ENCODE measurements at regions not wholly inside any gene's neighbourhood (a gene's known extent, or its start where the extent isn't known, plus 50 kb on each side); places are given as distances from the start of the nearest gene placed in this dataset.
"Not testable (repeated sequence)": the region's sequence is repeated elsewhere in the genome, so short reads cannot be mapped to it uniquely, and the experiment has no call there.

DNA sequence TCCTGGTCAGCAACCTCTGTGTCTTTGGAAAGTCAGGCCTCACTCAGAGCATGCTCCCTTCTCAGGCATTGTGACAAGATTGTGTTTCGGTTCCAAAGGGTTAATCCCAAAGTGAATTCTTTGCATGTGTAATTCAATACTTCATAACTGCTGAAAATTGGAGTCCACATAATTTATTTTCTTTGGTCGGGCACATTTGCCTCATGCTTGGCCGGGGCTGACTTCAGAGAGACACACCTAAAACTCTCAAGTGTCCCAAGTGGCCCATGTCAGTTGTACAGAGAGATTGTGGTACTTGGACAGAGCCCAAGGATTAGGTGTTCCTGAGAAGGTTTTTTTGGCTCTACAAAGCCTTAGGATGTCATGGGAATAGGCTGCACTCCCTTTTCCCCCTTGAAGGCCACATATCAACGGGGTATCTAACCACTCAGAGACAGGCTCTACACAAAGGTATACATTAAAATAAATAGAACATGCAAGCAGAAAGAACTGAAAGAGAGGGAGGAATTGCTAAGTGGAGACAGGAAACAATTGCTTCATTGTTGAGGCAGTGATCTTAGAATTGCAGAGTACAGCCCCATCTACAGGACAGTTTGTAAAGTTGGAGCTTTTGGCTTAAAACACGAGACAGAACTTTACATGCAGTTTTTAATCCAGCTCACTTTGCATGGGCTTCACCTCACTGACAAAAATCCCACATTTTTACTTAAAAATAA, 1232.3 kb upstream of the ZEB2 start:
- DNase-seq (ENCODE audit: low read depth in 3 of 3, low spot score in 1 of 3) = no peak

DNA sequence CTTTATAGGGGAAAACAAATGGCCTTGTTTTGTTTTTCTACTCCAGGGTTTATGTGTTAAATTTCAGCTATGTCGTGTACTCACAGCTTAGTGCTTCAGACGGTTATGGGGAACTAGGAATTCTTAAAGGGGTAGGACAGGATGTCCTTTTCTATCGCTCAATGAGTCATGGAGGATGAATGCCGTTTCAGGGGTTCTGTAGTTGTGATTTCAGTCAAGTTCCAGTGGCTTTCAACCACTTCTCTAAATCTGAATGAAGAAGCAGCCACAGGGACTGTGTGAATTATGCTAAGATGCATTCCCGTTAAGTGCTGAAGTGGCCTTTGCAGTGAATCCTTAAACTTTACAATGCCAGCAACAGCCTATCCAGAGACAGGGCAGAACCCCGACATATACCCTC, 1231.7 kb upstream of the ZEB2 start:
- no peak for DNase-seq (ENCODE audit: low read depth in 3 of 3, low spot score in 1 of 3)

DNA sequence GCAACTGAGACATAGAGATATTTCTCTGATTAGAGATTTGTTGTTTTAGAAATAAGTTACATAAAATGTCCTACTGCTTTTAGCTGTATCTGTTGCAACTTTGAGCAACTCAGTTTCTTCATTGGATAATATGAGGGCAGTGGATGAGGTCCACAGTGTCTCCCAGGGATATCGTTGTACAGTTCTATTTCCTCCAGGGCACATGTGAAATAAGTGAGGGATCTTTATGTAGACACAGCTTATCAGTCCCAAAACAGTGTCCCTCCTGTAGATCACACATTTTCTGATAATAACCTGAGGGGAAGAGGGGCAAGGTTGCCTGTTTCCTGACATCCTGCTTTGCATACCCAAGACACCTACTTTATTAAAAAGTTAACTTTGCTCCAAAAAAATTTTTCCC, 1231.2 kb upstream of the ZEB2 start:
- no peak for DNase-seq (ENCODE audit: low read depth in 3 of 3, low spot score in 1 of 3)

DNA sequence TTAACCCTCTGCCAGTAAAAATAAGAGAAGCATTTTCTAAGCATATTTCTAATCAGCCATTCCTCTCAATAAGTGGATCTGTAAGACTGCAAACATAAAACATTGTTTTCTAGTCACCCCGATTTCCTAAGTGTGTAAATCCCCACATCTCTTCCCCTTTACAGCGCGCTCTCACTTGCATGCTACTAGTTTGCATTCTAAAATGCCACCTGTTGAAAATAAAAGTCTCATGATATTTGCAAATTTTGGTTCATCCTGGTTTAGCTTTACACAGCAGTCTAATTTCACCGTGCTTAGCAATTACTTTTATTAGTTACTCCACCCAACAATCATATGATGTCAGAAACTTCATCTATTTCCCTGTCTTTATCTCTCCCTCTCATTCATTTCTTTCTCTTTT, 1230.7 kb upstream of the ZEB2 start:
- DNase-seq (ENCODE audit: low read depth in 3 of 3, low spot score in 1 of 3) = no peak

DNA sequence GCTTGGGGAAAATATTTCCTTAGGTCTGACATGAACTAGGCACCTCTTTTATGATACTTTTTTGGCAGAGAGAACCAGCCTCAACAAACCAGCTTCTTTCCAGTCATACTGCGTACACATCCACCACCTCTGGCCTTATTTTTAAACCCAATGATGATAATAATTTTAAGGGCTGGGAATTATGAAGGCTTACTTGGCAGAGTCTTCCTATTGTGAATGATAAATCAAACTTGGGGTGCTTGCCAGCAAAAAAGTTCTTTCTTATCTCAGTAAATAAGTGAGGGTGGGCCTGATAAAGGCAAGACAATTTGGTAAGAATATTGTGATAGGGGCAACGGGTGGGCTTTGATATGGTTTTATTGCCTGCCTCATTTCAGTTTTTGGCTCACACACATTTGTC, 1230.2 kb upstream of the ZEB2 start:
- DNase-seq (ENCODE audit: low read depth in 3 of 3, low spot score in 1 of 3) = no peak

DNA sequence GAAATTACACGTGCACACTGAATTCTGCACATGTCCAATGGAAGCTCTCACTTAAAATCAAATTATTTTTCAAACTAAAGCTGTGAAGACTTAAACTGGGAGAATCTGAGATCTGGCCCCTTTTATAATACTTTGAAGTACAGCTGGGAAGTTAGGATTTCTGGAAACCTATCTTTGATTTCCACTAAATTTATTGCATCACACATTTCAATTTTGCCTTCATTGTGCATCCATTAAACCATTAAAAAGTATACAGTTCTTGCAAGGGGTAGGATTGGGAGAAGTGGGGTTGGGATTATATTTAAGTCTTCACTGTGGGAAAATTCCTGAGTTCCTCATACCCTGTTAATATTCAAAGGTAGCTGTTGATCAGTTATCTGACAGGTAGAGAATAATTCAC, 1229.6 kb upstream of the ZEB2 start:
- DNase-seq (ENCODE audit: low read depth in 3 of 3, low spot score in 1 of 3) = no peak

DNA sequence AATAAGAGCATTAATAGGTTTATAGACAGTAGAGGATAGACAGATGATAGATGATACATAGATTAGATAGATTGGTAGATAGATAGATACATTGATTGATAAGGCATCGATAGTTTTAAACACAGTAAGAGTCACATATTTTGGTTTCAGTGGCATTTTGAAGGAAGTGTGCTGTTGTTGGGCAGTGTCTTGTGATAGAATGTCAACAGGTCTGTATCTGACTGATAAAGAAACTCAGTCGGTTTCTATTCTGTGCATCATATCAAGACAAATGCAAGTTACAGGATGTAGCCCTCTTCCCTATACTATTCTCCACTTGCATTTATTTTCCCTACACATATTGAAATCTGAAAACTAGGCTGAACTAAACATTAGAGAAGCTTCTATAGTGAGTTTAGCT, 1229.0 kb upstream of the ZEB2 start:
- no peak for DNase-seq (ENCODE audit: low read depth in 3 of 3, low spot score in 1 of 3)

DNA sequence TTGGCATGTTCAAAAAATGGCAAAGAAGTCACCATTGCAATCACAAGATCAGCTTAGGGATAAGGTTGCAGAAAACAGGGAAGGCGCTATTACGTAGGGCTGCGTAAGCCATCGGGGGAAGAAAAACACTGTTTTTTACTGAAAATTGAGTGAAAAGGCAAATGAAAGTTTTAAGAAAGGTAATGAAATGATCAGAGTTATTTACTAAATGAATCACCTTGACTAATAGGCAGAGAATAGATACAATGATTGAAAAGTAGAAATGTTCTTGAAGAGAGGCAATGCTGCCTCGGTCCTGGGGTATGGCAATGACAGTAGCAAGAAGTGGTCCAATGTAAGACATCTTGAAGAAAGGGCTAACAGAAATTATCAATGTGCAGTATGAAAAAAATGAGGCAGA, 1227.8 kb upstream of the ZEB2 start:
- no peak for DNase-seq (ENCODE audit: low read depth in 3 of 3, low spot score in 1 of 3)

DNA sequence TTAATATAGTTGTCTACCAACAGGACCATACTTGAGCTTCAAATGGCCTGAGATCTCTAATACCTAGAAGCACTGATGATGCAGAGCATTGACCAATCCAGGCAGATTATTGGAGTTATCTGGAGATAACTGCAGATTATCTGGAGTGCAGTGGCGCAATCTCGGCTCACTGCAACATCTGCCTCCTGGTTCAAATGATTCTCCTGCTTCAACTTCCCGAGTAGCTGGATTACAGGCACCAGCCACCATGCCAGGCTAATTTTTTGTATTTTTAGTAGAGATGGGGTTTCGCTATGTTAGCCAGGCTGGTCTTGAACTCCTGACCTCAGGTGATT, 1225.4 kb upstream of the ZEB2 start:
- DNase-seq (ENCODE audit: low read depth in 3 of 3, low spot score in 1 of 3) = not testable (repeated sequence)

DNA sequence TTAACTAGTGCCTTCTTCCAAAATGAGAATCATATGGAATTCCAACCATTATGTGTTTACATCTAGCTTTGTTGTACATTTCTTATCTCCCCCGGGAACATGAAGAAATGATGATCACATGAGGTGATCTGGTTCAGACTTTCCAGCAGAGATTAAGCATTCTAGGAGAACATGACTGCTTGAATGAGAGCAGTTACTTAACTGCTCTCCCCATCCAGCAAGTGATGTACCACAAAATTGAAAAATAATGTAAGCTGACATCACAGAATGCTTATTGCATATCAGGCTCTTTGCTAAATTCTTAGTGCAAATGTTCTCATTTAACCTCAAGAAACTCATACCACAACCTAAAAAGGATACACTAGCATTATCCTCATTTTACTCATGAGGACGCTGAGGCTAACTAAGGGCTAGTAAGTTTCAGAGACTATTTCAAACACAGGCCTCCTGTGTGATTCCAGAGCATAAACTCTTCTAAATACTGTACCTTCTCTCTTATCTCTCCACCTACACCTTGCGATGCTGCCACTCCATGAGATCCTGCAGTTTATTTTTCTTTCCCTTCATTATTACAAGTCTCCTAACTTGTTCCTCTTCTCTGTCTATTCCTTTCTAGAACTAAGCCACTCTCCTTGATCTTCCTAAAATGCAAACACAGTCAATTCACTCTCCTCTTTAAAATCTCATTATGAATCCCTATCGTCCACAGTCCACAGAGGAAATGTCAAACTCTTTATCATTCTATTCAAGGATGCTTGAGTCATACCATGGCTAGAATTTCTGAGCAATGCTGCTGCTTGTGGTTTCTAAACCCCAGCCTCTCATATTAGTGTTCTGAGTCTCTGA, 1224.8 kb upstream of the ZEB2 start:
- DNase-seq (ENCODE audit: low read depth in 3 of 3, low spot score in 1 of 3) = no peak

DNA sequence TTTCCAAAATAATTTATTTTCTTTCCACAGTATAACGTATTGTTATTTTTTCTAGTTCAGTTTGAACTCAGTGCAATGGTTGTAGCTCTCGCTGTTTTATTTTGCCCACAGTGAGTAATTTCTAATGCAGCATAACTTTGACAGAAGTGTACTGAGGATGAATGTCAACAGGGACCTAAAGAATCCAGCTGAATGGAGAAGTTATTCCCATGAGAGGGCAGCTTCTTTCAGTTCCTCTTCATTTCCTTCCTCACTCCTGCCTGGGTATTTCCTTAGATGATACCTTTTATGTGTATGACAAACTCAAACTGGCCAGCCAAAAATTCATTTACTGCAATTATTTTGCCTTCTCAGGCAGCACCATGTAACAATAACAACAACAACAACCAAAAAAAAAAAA, 1223.1 kb upstream of the ZEB2 start:
- no peak for DNase-seq (ENCODE audit: low read depth in 3 of 3, low spot score in 1 of 3)

DNA sequence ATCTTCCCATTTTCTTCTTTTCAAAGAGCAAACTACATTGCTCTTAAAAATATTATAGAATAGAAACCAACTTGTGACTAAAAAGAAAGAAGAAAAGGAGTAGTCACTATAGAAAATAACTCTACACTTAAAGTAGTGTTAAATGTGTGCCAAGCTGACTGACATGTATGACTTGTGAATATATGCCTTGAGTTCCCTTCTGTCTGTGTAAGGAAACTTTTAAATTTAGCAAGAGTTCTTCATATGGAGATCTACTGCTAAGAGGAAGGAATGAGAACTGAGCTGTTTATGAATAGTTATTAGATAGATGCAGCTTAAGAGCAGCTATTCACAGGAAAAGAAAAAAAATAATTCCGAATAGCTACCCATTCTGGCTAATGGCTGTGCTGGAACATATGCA, 1221.7 kb upstream of the ZEB2 start:
- no peak for DNase-seq (ENCODE audit: low read depth in 3 of 3, low spot score in 1 of 3)

DNA sequence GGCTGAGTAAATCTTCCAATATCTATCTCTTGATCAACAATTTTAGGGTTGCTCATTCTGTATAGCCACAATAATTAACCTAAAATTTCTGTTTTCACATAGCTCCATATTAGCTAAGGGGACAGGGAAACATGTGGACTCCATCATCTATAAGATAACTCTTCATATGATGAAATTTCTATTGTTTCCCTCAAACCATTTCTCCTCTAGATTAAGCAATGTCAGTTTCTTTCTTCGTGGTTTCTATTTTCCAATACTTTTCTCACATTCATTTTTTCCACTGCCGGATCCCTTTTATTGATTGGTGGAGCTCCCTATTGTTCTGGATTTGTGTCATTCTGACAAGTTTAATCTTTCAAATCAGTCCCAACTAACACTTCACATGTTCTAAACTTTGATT, 1221.3 kb upstream of the ZEB2 start:
- no peak for DNase-seq (ENCODE audit: low read depth in 3 of 3, low spot score in 1 of 3)

DNA sequence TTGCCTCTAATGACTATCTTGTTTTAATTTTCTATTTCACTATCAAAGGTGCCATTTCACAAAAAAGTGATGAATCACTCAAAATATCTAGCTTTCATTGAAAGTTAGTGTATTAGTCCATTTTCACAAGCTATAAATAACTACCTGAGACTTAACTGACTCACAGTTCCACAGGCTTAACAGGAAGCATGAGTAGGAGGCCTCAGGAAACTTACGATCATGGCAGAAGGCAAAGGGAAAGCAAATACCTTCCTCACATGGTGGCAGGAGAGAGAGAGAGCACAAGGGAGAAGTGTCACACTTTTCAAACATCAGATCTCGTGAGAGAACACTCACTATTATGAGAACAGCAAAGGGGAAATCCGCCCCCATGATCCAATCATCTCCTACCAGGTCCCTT, 1220.4 kb upstream of the ZEB2 start:
- DNase-seq (ENCODE audit: low read depth in 3 of 3, low spot score in 1 of 3) = no peak

DNA sequence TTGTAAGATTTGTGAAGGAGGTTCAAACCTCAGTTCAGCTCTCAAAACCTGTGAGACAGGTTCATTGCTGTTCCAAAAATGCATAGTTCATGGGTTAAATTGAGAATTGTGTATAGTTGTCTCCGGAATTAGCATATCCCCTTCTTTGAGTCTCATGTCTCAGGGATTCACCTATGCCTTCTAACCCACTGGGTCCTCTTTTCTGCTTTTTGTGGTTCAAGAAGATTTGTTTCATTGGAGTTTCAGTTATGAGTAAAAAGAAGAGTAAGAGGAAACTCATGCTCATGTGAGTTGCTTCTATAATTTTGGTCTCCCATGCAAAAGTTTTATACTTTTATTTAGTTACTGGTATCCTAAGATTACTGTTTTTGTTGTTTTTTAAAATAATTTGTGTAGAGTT, 1219.8 kb upstream of the ZEB2 start:
- DNase-seq (ENCODE audit: low read depth in 3 of 3, low spot score in 1 of 3) = no peak

DNA sequence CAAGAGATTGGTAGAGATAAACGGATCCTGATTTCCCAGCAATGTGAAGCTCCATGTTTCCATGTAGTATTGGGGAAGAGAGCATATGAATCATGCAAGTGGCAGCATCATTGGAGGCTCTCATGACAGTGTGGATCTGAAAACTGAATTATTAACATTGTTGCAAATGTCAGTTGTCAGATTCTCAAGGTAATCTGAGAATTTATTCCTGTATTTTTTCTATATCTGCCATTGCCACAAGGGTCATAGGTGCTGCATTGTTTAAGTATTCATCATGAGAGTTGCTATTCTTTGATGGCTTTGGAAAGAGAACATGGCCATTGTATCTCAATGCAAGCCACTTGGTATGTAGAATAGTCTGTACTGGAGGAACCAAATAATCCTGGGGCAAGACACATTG, 1217.0 kb upstream of the ZEB2 start:
- DNase-seq (ENCODE audit: low read depth in 3 of 3, low spot score in 1 of 3) = no peak

DNA sequence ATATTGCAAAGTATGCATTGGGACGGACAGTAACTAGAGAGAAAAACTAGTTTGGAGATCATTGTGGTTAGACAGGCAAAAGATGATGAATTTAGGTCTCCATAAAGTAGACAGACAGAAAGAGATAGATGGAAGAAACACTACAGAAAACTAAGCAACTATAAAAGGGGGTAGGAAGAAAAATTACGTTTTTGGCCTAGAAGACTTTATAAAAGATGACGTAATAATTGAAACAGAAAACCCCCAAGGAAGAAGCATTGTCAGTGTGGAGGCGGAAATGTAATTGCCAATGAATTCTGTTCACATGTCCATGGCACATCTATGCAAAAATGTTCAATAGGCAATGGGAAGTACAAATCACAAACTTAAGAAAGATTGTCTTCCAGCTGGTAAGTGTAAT, 1211.5 kb upstream of the ZEB2 start:
- no peak for DNase-seq (ENCODE audit: low read depth in 3 of 3, low spot score in 1 of 3)

DNA sequence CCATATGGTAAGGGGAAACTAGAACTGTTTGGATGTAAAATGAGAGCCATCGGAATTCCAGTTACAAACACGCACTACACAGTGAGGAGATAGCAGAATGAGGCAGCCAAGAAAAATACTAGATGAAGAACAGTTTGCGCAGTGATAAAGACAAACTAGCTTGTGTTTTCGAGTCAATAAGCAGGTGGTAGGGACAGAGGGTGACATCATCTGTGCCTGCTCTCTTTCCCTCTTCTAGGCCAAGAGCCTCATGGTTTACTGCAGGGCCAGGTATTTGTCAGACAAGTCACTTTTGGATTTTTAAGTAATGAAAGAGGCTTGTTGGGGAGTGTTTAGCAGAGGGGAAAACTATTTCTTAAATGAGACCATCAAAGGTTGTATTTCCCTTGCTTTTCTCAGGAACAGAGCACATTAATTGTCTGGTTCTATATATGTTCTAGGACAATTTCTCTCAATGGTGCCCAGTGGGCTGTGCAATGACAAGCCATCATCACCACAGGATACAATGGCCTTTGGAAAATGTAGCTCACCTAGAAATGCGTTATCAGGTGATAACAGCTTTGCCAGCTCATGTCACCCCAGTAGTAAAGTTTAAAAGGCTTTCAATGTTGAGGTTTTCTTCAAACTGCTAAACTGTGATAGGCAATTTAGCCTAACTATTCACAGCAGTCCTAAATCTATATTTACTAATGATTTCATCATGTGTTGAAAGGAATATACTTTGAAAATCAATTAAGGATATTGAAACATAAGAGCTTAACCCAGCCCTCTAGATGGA, 1210.3 kb upstream of the ZEB2 start:
- no peak for DNase-seq (ENCODE audit: low read depth in 3 of 3, low spot score in 1 of 3)

DNA sequence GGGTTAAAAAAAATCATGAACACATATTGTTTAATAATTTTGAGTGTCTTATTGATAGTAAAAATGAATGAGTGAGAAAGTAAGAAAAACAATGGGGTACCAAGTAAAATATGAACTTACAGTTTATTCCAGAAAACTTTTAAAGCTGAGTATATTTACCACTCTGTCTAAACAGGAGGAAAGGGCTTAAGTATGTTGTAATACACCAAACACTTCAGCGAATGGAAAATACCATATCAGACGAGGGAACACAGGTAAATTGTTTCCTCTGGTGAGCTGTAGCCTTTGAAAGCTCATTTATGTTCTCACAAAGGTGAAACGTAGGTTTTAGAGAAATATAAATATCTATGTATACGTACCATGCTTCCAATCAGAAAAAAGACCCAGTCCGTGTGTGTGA, 1209.6 kb upstream of the ZEB2 start:
- no peak for DNase-seq (ENCODE audit: low read depth in 3 of 3, low spot score in 1 of 3)

DNA sequence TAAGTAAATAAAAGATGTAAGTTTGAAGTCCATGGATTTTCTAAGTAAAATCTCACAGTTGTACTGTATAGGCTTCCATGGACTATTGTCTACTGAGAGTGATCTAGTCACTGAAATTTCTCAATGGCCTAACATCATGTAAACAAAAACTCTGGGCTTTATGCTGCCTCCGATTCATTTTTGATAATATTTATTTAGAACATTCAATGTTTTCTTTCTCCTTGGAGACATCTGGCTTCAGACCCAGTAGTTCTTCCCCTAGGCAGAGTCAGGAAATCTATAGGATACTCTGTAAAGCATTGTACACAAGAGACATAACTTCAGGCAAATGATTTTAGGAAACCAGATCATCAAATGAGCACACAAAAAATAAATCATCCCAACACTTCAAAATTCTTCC, 1208.6 kb upstream of the ZEB2 start:
- no peak for DNase-seq (ENCODE audit: low read depth in 3 of 3, low spot score in 1 of 3)

DNA sequence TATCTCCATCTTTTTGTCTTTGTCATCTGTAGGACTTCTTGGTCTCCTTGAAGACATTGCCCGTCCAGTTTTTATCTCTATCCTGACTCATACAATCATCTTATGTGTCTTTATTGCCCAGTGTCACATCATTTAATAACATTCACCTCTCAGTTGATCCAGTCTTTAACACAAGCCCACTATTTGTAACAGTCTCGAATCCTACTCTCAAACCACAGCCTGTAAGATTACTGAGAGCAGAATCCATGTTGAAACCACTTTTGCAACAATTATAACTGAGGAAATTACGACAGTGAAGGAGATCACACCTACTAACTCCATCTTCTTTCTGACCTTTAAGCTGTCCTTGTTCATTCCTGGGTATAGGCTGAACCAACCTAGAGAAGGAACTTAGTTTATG, 1206.0 kb upstream of the ZEB2 start:
- no peak for DNase-seq (ENCODE audit: low read depth in 3 of 3, low spot score in 1 of 3)

DNA sequence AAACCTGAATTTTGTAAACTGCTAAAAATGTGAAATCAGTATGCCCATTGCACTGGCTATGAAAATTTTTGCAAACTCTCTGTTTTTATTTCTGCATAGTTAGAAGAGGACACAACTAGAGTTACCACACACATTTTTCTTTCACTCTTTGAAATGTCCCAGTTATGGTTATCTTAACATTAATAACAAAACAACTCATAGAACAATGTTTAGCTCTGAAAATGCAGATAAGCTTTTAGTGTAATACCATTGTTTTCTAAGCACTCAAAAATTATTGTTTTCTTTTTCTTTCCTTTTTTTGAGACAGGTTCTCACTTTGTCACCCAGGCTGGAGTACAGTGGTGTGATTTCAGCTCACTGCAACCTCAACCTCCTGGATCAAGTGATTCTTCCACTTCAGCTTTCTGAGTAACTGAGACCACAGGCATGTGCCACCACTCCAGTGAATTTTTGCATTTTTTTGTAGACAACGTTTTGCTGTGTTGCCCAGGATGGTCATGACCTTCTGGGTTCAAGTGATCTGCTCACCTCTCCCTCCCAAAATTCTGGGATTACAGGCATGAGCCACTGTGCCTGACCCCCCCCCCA, 1204.5 kb upstream of the ZEB2 start:
- no peak for DNase-seq (ENCODE audit: low read depth in 3 of 3, low spot score in 1 of 3)
